Hepatocyte (in vitro differentiated cells): ENCODE measurements at regions not wholly inside any gene's neighbourhood (a gene's known extent, or its start where the extent isn't known, plus 50 kb on each side); places are given as distances from the start of the nearest gene placed in this dataset.
"Not testable (repeated sequence)": the region's sequence is repeated elsewhere in the genome, so short reads cannot be mapped to it uniquely, and the experiment has no call there.

Source experiments
- DNase-seq: peaks from one replicate; pipeline ENCODE4 v3.0.0-alpha.2; 2016; ENCODE audit warnings: low spot score
- H2AFZ ChIP-seq: fragments of 200-600 bp; sonication (generic); 2 replicates; pipeline ENCODE4 v1.6.0; 2016; ENCODE audit warnings: antibody characterized with exemption, mild to moderate bottlenecking
- H3K27ac ChIP-seq: fragments of 200-600 bp; sonication (generic); 2 replicates; pipeline ENCODE4 v1.5.1; 2016; ENCODE audit warnings: mild to moderate bottlenecking
- H3K27me3 ChIP-seq: fragments of 200-600 bp; sonication (generic); 2 replicates; pipeline ENCODE4 v1.6.1; 2016
- H3K36me3 ChIP-seq: fragments of 200-600 bp; sonication (generic); replicated peaks from 2 replicates; pipeline ENCODE4 v1.5.1; 2016; ENCODE audit warnings: low read depth; ENCODE audit not compliant: insufficient read depth
- H3K4me1 ChIP-seq: fragments of 200-600 bp; sonication (generic); 2 replicates; pipeline ENCODE4 v1.5.1; 2016; ENCODE audit warnings: mild to moderate bottlenecking, moderate library complexity; ENCODE audit not compliant: insufficient read depth
- H3K4me2 ChIP-seq: fragments of 200-600 bp; sonication (generic); 2 replicates; pipeline ENCODE4 v1.6.0; 2016
- H3K4me3 ChIP-seq: fragments of 200-600 bp; sonication (generic); 2 replicates; pipeline ENCODE4 v1.5.1; 2016; ENCODE audit warnings: mild to moderate bottlenecking
- H3K79me2 ChIP-seq: fragments of 200-600 bp; sonication (generic); 2 replicates; pipeline ENCODE4 v1.6.0; 2017; ENCODE audit warnings: mild to moderate bottlenecking
- H3K9me2 ChIP-seq: fragments of 200-600 bp; sonication (generic); replicated peaks from 2 replicates; pipeline ENCODE4 v1.6.0; 2017; ENCODE audit warnings: mild to moderate bottlenecking; ENCODE audit not compliant: insufficient read depth
- H3K9me3 ChIP-seq: fragments of 200-600 bp; sonication (generic); 2 replicates; pipeline ENCODE4 v1.5.1; 2016; ENCODE audit warnings: low read depth, mild to moderate bottlenecking
- H4K20me1 ChIP-seq: fragments of 200-600 bp; sonication (generic); 2 replicates; pipeline ENCODE4 v1.6.0; 2016; ENCODE audit warnings: mild to moderate bottlenecking; ENCODE audit not compliant: insufficient read depth, poor library complexity, severe bottlenecking
- CTCF ChIP-seq: fragments of 200-600 bp; sonication (generic); IDR thresholded peaks from 2 replicates; pipeline ENCODE4 v1.5.1; 2016; ENCODE audit warnings: antibody characterized with exemption, mild to moderate bottlenecking; ENCODE audit not compliant: poor library complexity
- EZH2 ChIP-seq: fragments of 200-600 bp; sonication (generic); IDR thresholded peaks from 2 replicates; pipeline ENCODE4 v1.6.1; 2016; ENCODE audit warnings: antibody characterized with exemption, mild to moderate bottlenecking, borderline replicate concordance
- EZH2phosphoT487 ChIP-seq: fragments of 200-600 bp; sonication (generic); IDR thresholded peaks from one replicate; pipeline ENCODE4 v1.6.1; 2018; ENCODE audit warnings: antibody characterized with exemption, mild to moderate bottlenecking, low read depth, moderate library complexity; ENCODE audit not compliant: unreplicated experiment, severe bottlenecking
- WGBS: methylation state at CpG from one replicate; pipeline ENCODE4 v1.1.6; 2016; ENCODE audit warnings: low lambda C conversion rate; ENCODE audit errors: missing lambda C conversion rate; 5-methylcytosine and 5-hydroxymethylcytosine counted together

- Histone ChIP-seq H3K79me2 (no peaks in the 10 kb centered on the region), H3K4me3 (no peak overlapping the region), H3K9me3 (no peaks in the 10 kb centered on the region), H3K27ac (no peak overlapping the region), H3K9me2 (no peaks in the 10 kb centered on the region), H2AFZ (no peak overlapping the region), H3K36me3 (no peaks in the 10 kb centered on the region), H4K20me1 (no peaks in the 10 kb centered on the region), H3K27me3 (no peaks in the 10 kb centered on the region), H3K4me2 (no peak overlapping the region), H3K4me1 (no peaks in the 10 kb centered on the region)
- DNase-seq: no peak
- TF ChIP-seq EZH2: no peak
- no peak for TF ChIP-seq CTCF
- no peak for TF ChIP-seq EZH2phosphoT487
These were observed 208.2 kb downstream of the DMRTA1 start for GRCh38 chr9:22654833-22655232.

GRCh38 chr9:22657713-22658112 lies 211.1 kb downstream of the DMRTA1 start:
- Histone ChIP-seq H4K20me1 (no peaks in the 10 kb centered on the region), H3K4me2 (no peak overlapping the region), H3K36me3 (no peaks in the 10 kb centered on the region), H3K9me2 (no peaks in the 10 kb centered on the region), H3K4me3 (no peak overlapping the region), H3K79me2 (no peaks in the 10 kb centered on the region), H3K9me3 (no peaks in the 10 kb centered on the region), H3K4me1 (no peaks in the 10 kb centered on the region), H2AFZ (no peak overlapping the region), H3K27me3 (no peaks in the 10 kb centered on the region), H3K27ac (no peak overlapping the region)
- DNase-seq: no peak
- WGBS: 54% methylated on average over 1 of the region's 1 CpG
- TF ChIP-seq EZH2phosphoT487 (no peak), EZH2 (no peak), CTCF (no peak)

GRCh38 chr9:22658484-22658883 lies 211.9 kb downstream of the DMRTA1 start:
- not testable (repeated sequence) for H2AFZ ChIP-seq, DNase-seq, H3K4me3 ChIP-seq, H3K4me1 ChIP-seq, H3K79me2 ChIP-seq, H3K4me2 ChIP-seq, H3K27ac ChIP-seq, H3K36me3 ChIP-seq, H3K27me3 ChIP-seq, H4K20me1 ChIP-seq, H3K9me2 ChIP-seq, H3K9me3 ChIP-seq
- WGBS: 75% methylated on average over 2 of the region's 2 CpGs

GRCh38 chr9:22682536-22682935 lies 235.9 kb downstream of the DMRTA1 start:
- DNase-seq: no peak
- no peak for TF ChIP-seq CTCF
- TF ChIP-seq EZH2phosphoT487: no peak

More at GRCh38 chr9:22682536-22682935, 235.9 kb downstream of the DMRTA1 start:
- Histone ChIP-seq H3K4me2 (no peak overlapping the region), H2AFZ (no peak overlapping the region), H3K4me3 (no peak overlapping the region), H3K27me3 (no peaks in the 10 kb centered on the region), H3K36me3 (no peaks in the 10 kb centered on the region), H4K20me1 (no peaks in the 10 kb centered on the region), H3K4me1 (peaks cover 5% of the 10 kb centered on the region), H3K9me3 (no peaks in the 10 kb centered on the region), H3K79me2 (no peaks in the 10 kb centered on the region), H3K9me2 (no peaks in the 10 kb centered on the region), H3K27ac (no peak overlapping the region)
- 47% methylated on average over 3 of the region's 3 CpGs for WGBS
